ENCODE measurements at regions not wholly inside any gene's neighbourhood (a gene's known extent, or its start where the extent isn't known, plus 50 kb on each side); places are given as distances from the start of the nearest gene placed in this dataset.

GRCh38 chr4:60378010-60378409, 822.1 kb upstream of the ADGRL3 start:
- no peaks in the 10 kb centered on the region for H3K36me3 ChIP-seq (ENCODE audit: control insufficient read depth, insufficient read depth, low read length)
- DNase-seq (ENCODE audit: low read depth): no peak
- no peak overlapping the region for H3K4me3 ChIP-seq (ENCODE audit: low read depth, low read length)
- H3K27me3 ChIP-seq (ENCODE audit: control insufficient read depth, insufficient read depth, low read length): no peaks in the 10 kb centered on the region
- TF ChIP-seq, protein P1, sequence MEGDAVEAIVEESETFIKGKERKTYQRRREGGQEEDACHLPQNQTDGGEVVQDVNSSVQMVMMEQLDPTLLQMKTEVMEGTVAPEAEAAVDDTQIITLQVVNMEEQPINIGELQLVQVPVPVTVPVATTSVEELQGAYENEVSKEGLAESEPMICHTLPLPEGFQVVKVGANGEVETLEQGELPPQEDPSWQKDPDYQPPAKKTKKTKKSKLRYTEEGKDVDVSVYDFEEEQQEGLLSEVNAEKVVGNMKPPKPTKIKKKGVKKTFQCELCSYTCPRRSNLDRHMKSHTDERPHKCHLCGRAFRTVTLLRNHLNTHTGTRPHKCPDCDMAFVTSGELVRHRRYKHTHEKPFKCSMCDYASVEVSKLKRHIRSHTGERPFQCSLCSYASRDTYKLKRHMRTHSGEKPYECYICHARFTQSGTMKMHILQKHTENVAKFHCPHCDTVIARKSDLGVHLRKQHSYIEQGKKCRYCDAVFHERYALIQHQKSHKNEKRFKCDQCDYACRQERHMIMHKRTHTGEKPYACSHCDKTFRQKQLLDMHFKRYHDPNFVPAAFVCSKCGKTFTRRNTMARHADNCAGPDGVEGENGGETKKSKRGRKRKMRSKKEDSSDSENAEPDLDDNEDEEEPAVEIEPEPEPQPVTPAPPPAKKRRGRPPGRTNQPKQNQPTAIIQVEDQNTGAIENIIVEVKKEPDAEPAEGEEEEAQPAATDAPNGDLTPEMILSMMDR (IDR thresholded peaks at IDR 0.05; ENCODE audit: insufficient read depth, low read length, poor library complexity, severe bottlenecking): no peak

DNA sequence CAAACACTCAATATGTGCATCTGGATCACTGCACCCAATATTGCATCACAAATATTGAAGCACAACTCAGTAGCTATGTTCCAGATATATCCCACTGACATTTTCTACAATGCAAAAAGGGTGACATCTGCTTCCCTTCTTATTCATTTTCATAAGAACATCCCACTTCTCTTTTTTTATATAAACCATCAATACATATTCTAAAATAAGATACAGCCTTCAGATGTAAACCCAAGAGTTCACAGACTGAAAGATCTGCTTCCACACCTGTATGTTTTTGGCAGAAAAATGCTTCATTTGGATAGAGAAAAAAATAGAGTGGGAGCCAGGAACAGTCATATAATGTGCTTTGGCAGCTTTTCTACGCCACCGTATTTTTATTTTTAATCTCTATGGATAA, 815.6 kb upstream of the ADGRL3 start:
- Histone ChIP-seq H3K27me3 (ENCODE audit: control insufficient read depth, insufficient read depth, low read length) (no peaks in the 10 kb centered on the region), H3K4me3 (ENCODE audit: low read depth, low read length) (no peak overlapping the region), H3K36me3 (ENCODE audit: control insufficient read depth, insufficient read depth, low read length) (no peaks in the 10 kb centered on the region)
- no peak for DNase-seq (ENCODE audit: low read depth)
- TF ChIP-seq, protein P1 (IDR thresholded peaks at IDR 0.05; ENCODE audit: insufficient read depth, low read length, poor library complexity, severe bottlenecking): no peak

DNA sequence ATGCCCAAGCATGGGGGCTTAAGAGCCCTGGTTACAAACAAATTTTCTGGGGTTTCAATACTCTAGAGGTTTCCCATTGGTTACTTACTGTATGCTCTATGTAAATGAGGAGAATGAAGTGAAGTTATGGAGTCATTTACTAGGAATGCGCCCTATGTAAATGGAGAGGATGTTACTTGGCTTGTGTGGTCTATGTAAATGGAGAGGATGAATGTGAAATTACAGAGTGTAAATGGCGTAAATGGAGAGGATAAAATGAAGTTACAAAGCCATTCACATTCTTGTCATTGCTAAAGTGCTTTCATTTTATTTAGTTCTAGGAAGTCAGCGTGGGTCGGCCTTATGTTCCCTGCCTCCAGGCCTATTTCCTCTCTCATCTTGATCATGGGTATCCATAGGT, 810.5 kb upstream of the ADGRL3 start:
- H3K27me3 ChIP-seq (ENCODE audit: control insufficient read depth, insufficient read depth, low read length): no peaks in the 10 kb centered on the region
- TF ChIP-seq, protein P1 (IDR thresholded peaks at IDR 0.05; ENCODE audit: insufficient read depth, low read length, poor library complexity, severe bottlenecking): no peak
- no peak for DNase-seq (ENCODE audit: low read depth)
- no peaks in the 10 kb centered on the region for H3K36me3 ChIP-seq (ENCODE audit: control insufficient read depth, insufficient read depth, low read length)
- H3K4me3 ChIP-seq (ENCODE audit: low read depth, low read length): no peak overlapping the region

DNA sequence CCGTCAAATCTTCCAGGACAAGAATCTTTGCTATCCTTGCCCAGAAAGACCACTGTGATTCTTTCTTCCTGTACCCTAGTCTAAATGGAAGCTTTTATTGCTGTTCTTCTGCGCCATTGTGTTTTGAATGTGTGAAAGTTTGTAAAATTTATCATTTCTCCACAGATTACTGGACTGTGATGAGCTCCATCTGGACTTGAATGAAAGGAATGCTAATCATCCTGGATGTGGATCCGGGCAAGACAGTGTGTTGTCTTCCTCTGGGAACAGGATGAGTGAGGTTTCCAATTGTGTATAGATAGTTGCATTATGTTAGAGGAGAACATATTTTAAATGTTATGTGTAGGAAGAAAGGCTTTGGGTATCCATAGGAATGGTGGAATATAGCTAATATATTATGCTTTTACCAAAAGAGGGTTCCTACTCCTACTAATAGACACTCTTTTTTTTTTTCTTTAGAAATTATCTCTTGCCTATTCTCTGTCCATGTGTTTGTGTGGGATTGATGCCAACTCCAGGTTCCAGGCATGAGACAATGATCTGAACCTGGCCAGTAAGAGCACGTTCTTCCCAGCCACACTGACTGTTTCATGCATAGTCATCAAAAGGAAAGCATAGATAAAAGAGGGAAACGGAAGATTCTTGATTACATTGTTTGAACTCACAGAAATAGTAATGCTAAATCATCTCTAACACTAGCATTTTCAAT, 803.6 kb upstream of the ADGRL3 start:
- Histone ChIP-seq H3K27me3 (ENCODE audit: control insufficient read depth, insufficient read depth, low read length) (no peaks in the 10 kb centered on the region), H3K4me3 (ENCODE audit: low read depth, low read length) (no peak overlapping the region), H3K36me3 (ENCODE audit: control insufficient read depth, insufficient read depth, low read length) (no peaks in the 10 kb centered on the region)
- DNase-seq (ENCODE audit: low read depth): no peak
- TF ChIP-seq, protein P1 (IDR thresholded peaks at IDR 0.05; ENCODE audit: insufficient read depth, low read length, poor library complexity, severe bottlenecking): no peak

GRCh38 chr4:60400593-60400992, 799.5 kb upstream of the ADGRL3 start:
- DNase-seq (ENCODE audit: low read depth): no peak
- Histone ChIP-seq H3K36me3 (ENCODE audit: control insufficient read depth, insufficient read depth, low read length) (no peaks in the 10 kb centered on the region), H3K4me3 (ENCODE audit: low read depth, low read length) (no peak overlapping the region), H3K27me3 (ENCODE audit: control insufficient read depth, insufficient read depth, low read length) (no peaks in the 10 kb centered on the region)
- TF ChIP-seq, protein P1 (IDR thresholded peaks at IDR 0.05; ENCODE audit: insufficient read depth, low read length, poor library complexity, severe bottlenecking): no peak

DNA sequence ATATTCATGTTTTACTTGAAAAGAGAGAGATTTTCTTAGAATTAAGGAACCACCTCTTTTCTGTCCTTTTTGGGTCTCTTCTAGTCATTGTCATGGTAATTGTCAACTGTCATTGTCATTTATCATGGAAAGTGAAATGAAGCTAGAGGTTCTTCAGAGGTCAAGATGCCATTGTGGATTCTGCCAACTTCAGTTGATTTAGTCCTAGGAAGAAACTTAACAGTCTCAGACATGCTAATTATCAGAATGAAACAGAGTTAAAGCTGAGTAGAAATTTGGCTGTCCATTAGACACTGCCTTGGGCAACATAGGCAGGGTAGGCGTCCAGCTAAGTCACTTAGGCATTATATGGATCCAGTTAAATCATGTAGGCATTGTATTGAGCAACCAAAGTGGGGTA, 796.1 kb upstream of the ADGRL3 start:
- no peak for DNase-seq (ENCODE audit: low read depth)
- H3K36me3 ChIP-seq (ENCODE audit: control insufficient read depth, insufficient read depth, low read length): no peaks in the 10 kb centered on the region

More for the DNA sequence above, 796.1 kb upstream of the ADGRL3 start:
- TF ChIP-seq, protein P1 (IDR thresholded peaks at IDR 0.05; ENCODE audit: insufficient read depth, low read length, poor library complexity, severe bottlenecking): no peak
- Histone ChIP-seq H3K27me3 (ENCODE audit: control insufficient read depth, insufficient read depth, low read length) (no peaks in the 10 kb centered on the region), H3K4me3 (ENCODE audit: low read depth, low read length) (no peak overlapping the region)

All from kidney epithelial cell (primary cell).